Lower leg skin (tissue), 4 donors: ENCODE measurements at regions not wholly inside any gene's neighbourhood (a gene's known extent, or its start where the extent isn't known, plus 50 kb on each side); places are given as distances from the start of the nearest gene placed in this dataset.
"Not testable (repeated sequence)": the region's sequence is repeated elsewhere in the genome, so short reads cannot be mapped to it uniquely, and the experiment has no call there.

ENCODE experiments used
- DNase-seq, 2 donors: peaks; one replicate each; pipeline ENCODE4 v3.0.0-alpha.2; 2019; ENCODE audit warnings: low spot score in 2 of 2
- H3K4me3 ChIP-seq: fragments of 200-600 bp; sonication (generic); 2 replicates; pipeline ENCODE4 v1.5.1; 2017; ENCODE audit warnings: mild to moderate bottlenecking, low read depth; ENCODE audit not compliant: poor library complexity, severe bottlenecking
- POLR2A ChIP-seq, 2 donors: fragments of 450-650 bp; IDR thresholded peaks; one replicate each; pipeline ENCODE4 v1.6.1; 2016 to 2017; ENCODE audit warnings: antibody characterized with exemption in 2 of 2, mild to moderate bottlenecking in 1 of 2, moderate library complexity in 1 of 2
- WGBS, 2 donors: methylation state at CpG; one replicate each; pipeline ENCODE4 v1.1.5; 2018; 5-methylcytosine and 5-hydroxymethylcytosine counted together
- intact Hi-C: fragments of 100-400 bp; cut with DNase I; formaldehyde crosslinking; loops from one replicate; pipeline ENCODE4 v1.15.0; 2023; ENCODE audit warnings: low total_unique reads
- TF ChIP-seq, protein P1 (sequence below), 3 donors: fragments of 450-650 bp; IDR thresholded peaks; one replicate each; pipeline ENCODE4 v1.5.1; 2016; ENCODE audit warnings: antibody characterized with exemption in 3 of 3, mild to moderate bottlenecking in 3 of 3, moderate library complexity in 2 of 3

DNA sequence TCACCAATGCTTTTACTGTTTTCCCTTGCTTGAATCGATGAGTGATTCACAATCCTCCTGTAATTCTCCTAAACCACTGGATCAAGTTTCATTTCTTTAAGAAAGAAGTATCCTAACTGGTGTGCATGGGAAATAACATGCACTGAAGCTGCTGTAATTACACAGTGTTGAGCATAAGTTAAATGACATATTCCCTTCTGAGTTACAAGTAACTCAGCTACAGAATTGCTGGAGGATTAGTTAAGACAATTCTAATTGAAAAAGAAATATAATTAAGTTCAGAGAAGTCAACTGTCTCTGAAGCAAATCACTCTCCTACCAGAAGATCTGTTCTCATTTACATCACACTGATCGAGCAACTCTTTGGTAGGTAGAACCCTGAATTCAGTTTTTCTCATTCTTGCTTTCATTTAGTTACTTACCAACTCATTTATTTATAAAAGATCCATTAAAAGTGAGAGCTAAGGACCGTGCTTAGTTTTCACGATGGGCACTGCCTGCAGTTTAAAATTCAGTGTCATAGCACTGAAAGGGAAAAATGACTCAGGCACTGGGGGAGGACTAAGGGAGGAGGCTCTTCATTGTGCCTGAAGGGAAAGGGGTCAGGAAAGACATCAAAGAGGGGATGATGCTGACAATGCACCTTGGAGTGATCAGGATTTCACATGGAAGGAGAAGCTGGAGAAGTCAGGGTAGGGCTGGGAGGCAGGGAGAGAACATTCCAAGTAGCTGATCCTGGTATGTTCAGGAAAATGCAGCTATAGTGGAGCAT is 327.2 kb downstream of the EMP1 start:
- H3K4me3 ChIP-seq = no peak overlapping the region
- intact Hi-C loops = no loop called here
- no peak for TF ChIP-seq POLR2A (IDR thresholded peaks at IDR 0.05)
- TF ChIP-seq, protein P1, sequence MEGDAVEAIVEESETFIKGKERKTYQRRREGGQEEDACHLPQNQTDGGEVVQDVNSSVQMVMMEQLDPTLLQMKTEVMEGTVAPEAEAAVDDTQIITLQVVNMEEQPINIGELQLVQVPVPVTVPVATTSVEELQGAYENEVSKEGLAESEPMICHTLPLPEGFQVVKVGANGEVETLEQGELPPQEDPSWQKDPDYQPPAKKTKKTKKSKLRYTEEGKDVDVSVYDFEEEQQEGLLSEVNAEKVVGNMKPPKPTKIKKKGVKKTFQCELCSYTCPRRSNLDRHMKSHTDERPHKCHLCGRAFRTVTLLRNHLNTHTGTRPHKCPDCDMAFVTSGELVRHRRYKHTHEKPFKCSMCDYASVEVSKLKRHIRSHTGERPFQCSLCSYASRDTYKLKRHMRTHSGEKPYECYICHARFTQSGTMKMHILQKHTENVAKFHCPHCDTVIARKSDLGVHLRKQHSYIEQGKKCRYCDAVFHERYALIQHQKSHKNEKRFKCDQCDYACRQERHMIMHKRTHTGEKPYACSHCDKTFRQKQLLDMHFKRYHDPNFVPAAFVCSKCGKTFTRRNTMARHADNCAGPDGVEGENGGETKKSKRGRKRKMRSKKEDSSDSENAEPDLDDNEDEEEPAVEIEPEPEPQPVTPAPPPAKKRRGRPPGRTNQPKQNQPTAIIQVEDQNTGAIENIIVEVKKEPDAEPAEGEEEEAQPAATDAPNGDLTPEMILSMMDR (IDR thresholded peaks at IDR 0.05) = no peak
- no peak for DNase-seq
- 65 to 74% methylated on average over 4 of the region's 4 CpGs for WGBS, 2 donors

DNA sequence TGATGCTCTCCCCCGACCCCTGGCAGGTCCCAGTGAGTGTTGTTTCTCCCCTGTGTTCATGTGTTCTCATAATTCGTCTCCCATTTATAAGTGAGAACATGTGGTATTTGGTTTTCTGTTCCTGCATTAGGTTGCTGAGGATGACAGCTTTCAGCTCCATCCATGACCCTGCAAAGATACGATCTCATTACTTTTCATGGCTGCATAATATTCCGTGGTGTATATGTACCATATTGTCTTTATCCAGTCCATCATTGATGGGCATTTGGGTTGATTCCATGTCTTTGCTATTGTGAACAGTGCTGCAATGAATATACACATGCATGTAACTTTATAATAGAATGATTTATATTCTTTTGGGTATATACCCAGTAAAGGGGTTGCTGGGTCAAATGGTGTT is 321.5 kb downstream of the EMP1 start:
- H3K4me3 ChIP-seq, intact Hi-C loops, DNase-seq: not testable (repeated sequence)
- WGBS, 2 donors = 90 to 91% methylated on average over 4 of the region's 4 CpGs

DNA sequence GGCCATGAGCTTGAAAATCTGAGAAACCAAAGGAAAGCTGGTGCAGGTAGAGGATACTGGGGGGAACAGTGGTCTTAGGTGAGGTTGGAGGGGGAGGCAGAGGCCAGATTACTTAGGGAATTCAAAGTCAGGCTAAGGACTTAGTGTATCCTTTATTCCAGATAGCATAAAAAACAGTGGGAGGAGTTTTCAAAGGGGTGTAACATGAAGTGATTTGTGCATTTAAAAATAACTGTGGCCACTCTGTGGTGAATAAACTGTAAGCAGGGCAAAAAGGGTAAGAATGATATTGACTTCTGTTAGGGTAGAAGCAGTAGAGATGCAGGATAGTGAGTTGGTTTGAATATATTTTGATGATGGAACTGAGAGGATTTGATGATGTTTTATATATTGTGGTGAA is 313.2 kb downstream of the EMP1 start:
- intact Hi-C loops = no loop called here
- DNase-seq = no peak
- H3K4me3 ChIP-seq = no peak overlapping the region
- TF ChIP-seq POLR2A (IDR thresholded peaks at IDR 0.05) = no peak
- TF ChIP-seq, protein P1 (IDR thresholded peaks at IDR 0.05) = no peak

DNA sequence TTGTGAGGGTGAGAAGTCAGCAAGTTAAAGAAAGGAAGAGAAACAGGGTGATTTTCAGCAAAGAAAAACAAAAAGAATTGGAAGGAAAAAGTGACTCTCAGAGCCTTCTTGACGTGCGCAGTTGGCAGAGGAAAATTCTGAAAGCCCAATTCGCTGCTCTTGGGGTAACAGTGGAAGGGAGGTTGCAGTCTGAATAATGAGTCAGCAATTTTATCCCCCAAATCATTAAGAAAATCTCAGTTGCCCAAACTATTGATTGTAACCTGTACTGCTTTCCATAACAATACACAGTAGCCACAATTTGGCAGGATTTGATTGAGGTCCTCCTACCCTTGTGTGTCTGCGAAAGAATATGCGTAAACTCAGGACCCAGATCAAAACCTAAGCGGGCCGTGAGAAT is 309.1 kb downstream of the EMP1 start:
- intact Hi-C loops = no loop called here
- no peak overlapping the region for H3K4me3 ChIP-seq
- no peak for DNase-seq
- TF ChIP-seq POLR2A (IDR thresholded peaks at IDR 0.05) = no peak
- TF ChIP-seq, protein P1 (IDR thresholded peaks at IDR 0.05) = no peak
- WGBS, 2 donors = 90 to 93% methylated on average over 7 of the region's 7 CpGs

DNA sequence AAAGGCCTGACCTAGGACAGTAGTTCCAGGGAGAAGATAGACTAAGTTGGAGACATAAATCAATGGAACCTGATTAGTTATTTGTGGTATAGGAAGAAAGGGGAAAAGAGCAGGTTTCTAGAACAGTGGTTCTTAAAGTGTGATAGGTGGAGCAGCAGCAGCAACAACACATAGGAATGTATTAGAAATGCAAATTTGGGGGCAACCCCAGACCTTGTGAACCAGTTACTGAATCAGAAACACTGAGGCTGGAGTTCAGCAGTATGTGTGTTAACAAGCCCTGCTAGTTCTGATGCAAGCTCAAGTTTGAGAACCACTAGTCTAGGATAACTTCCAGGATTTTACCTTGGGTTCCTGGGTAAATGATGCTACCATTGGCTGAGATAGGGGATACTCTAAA is 308.7 kb downstream of the EMP1 start:
- DNase-seq = no peak
- no peak for TF ChIP-seq POLR2A (IDR thresholded peaks at IDR 0.05)
- TF ChIP-seq, protein P1 (IDR thresholded peaks at IDR 0.05) = no peak
- no peak overlapping the region for H3K4me3 ChIP-seq
- intact Hi-C loops = no loop called here

DNA sequence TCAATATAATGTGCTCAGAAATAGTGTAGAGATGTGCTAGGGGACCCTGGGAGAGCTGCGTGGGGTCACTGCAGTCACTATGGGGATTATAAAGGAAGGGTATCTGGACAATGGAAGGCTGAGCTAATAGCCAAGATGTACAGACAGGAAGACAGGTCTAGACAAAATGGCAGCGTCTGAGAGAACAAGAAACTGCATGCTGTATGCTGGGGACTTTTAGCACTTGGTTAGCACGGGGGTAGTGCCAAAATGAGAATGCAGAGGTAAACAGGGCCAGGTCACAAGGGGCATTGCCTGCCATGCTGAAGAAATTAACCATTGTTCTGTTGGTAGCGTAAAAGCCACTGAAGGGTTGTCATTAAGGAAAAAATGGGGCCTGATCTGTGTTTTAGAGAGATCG is 308.2 kb downstream of the EMP1 start:
- WGBS, 2 donors = 51 to 57% methylated on average over 5 of the region's 5 CpGs
- no peak overlapping the region for H3K4me3 ChIP-seq
- DNase-seq = no peak
- no peak for TF ChIP-seq POLR2A (IDR thresholded peaks at IDR 0.05)
- TF ChIP-seq, protein P1 (IDR thresholded peaks at IDR 0.05) = no peak
- intact Hi-C loops = no loop called here
